HG03520 (cell line): ENCODE measurements at regions not wholly inside any gene's neighbourhood (a gene's known extent, or its start where the extent isn't known, plus 50 kb on each side); places are given as distances from the start of the nearest gene placed in this dataset.
A peak's percentile ranks its signal among the peaks of the same experiment; 100 is the strongest.

Experiments
- ATAC-seq: cut with Tn5 transposase; IDR thresholded peaks from one replicate; pipeline ENCODE4 v1.9.1; 2021; ENCODE audit warnings: mild to moderate bottlenecking, moderate library complexity; ENCODE audit not compliant: unreplicated experiment

DNA sequence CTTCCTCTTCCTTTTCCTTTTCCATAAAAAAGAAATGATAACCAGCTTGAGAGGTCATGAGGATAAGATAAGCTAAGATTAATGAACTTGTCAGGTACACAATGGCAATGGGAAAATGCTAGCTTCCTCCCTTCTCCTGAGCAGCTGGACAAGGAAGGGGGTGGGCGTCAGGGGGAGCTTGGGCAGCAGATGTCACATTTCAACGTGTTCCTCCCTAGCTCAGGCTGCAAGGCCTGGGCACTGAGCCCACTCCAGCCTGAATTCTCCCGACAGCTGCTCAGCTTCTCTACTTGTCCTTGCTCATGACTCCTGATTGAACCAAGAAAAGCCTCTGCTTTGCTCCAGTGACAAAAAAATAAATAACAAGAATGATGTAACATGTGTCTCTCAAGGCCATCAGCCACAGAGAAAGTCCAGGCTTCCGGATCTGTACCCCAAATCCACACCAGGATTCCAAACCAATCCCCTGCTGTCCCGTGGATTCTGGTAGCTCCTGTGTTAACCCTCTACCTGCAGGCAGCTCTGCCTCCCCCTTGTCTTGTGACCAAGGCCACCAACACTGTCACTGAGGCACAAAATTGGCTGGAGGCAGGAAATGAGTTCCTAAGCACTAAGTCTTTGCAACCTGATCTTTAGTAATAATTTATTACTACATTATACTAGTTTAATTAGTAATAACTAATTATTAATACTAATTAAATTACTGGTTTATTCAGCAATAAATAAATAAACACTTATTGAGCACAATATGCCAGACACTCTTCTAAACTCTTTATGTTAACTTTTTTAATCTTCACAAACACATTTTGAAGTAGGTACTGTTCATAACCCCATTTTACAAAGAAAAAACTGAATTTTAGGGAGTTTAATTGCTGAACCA is 146.5 kb downstream of the CCDC34 start:
- ATAC-seq, result no peak

- no peak for ATAC-seq
Measured at GRCh38 chr11:27215471-27216269, 147.3 kb downstream of the CCDC34 start.

GRCh38 chr11:27214713-27215112 is 148.3 kb downstream of the CCDC34 start:
- no peak for ATAC-seq

- ATAC-seq, result no peak
Measured at GRCh38 chr11:27213232-27213660, 149.8 kb downstream of the CCDC34 start.

- no peak for ATAC-seq
Measured at GRCh38 chr11:27212248-27212780, 150.7 kb downstream of the CCDC34 start.

- ATAC-seq, result no peak
Measured at GRCh38 chr11:27211370-27212127, 151.5 kb downstream of the CCDC34 start.

GRCh38 chr11:27210531-27210930 is 152.5 kb downstream of the CCDC34 start:
- no peak for ATAC-seq

GRCh38 chr11:27209562-27210005 is 153.4 kb downstream of the CCDC34 start:
- peak; percentile 47 for ATAC-seq

DNA sequence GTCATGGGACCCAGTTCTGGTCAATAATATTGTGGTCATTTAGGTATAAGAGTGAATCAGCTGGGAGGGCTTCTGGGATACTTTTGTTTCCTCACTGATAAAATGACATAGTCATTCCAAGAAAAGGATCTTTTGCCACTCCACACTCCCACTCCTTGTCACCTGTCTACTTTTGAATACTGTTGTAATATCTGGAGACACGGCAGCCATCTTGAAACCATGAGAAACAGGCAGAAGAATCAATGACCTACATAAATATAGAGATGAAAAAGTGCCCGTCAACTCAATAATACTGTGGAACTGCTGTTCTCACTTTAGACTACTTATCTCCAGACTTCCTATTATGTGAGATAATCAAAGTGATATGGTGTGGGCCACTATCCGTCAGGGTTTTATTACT is 154.2 kb downstream of the CCDC34 start:
- no peak for ATAC-seq

- ATAC-seq, result no peak
Measured at GRCh38 chr11:27207025-27207650, 155.9 kb downstream of the CCDC34 start.

GRCh38 chr11:27205779-27206570 is 157.0 kb downstream of the CCDC34 start:
- ATAC-seq, result no peak

GRCh38 chr11:27205250-27205649 is 157.8 kb downstream of the CCDC34 start:
- no peak for ATAC-seq

- ATAC-seq, result peak; percentile 67
Measured at GRCh38 chr11:27204529-27204928, 158.5 kb downstream of the CCDC34 start.

DNA sequence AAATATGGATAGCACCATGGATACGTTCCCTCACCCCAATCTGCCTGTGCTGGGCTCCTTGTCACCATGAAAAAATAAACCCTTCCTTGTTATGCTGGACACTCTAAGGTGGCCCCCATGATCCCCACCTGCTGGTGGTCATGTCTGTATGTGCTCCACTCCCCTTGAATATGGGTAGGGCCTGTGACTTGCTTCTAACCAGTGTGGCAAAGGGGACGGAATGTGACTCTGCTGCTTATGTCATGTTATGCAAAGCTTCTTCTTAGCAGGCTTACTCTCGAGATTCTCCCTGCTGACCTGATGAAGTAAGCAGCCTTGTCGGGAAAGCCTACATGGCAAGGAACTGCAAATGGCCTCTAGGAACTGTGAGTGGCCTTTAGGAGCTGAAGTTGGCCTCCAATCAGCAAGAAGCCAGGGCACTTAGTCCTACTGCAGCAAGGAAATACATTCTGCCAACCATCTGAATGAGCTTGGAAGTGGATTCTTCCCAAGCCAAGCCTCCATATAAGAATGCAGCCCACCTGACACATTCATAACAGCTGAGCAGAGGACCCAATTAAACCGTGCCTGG is 159.9 kb downstream of the CCDC34 start:
- no peak for ATAC-seq

- no peak for ATAC-seq
Measured at GRCh38 chr11:27201454-27202302, 161.1 kb downstream of the BBOX1 start.

DNA sequence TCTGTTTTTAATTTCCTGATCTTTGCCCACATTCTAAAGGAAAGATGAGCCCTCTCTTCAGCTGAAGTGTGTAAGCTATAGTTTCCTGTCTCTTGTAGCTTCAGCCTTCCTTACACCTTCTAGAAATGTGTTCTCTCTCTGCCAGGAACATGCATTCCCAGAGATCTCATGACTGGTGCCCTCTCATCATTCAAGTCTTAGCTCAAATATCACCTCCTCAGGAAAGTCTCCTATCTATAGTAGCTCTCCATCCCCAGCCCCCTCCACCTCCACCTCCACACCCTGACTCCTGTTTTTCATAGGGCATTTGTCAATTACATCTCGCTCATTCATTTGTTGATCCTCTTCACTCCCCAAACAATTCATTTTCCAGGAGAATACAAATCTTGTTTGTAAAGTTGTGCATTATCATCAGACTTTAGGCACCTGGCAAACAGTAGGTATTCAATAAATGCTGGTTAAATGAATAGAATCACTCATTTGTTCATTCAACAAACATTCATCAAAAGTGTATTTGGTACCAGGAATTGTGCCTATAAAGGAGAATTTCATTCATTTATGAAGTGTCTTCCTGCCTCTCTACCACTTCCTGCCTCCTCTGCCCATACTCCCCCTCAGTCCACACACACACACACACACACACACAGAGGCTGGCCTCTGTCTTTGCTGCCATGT is 160.3 kb downstream of the BBOX1 start:
- no peak for ATAC-seq

GRCh38 chr11:27196203-27196897 is 155.7 kb downstream of the BBOX1 start:
- ATAC-seq, result no peak
